NCI-H1048 (cell line): ENCODE measurements at regions not wholly inside any gene's neighbourhood (a gene's known extent, or its start where the extent isn't known, plus 50 kb on each side); places are given as distances from the start of the nearest gene placed in this dataset.

Source experiments
- DNase-seq: peaks from one replicate; lab custom pipeline; 2025; lab: John Stamatoyannopoulos, UW

- DNase-seq, result no peak
Observed at GRCh38 chr21:27314131-27314530, 347.2 kb upstream of the ADAMTS5 start.

GRCh38 chr21:27306791-27307775, 340.2 kb upstream of the ADAMTS5 start:
- DNase-seq, result no peak

- DNase-seq, result no peak
Observed at GRCh38 chr21:27306206-27306605, 339.3 kb upstream of the ADAMTS5 start.

GRCh38 chr21:27301220-27301619, 334.3 kb upstream of the ADAMTS5 start:
- DNase-seq, result no peak

GRCh38 chr21:27300770-27301169, 333.9 kb upstream of the ADAMTS5 start:
- no peak for DNase-seq

- DNase-seq, result no peak
Observed at GRCh38 chr21:27298465-27298864, 331.6 kb upstream of the ADAMTS5 start.

- DNase-seq, result no peak
Observed at GRCh38 chr21:27293239-27293638, 326.4 kb upstream of the ADAMTS5 start.

GRCh38 chr21:27292783-27293182, 325.9 kb upstream of the ADAMTS5 start:
- no peak for DNase-seq

- no peak for DNase-seq
Observed at GRCh38 chr21:27292229-27292628, 325.3 kb upstream of the ADAMTS5 start.

GRCh38 chr21:27291006-27291405, 324.1 kb upstream of the ADAMTS5 start:
- DNase-seq, result no peak

- DNase-seq, result no peak
Observed at GRCh38 chr21:27290028-27290427, 323.1 kb upstream of the ADAMTS5 start.

- DNase-seq, result no peak
Observed at GRCh38 chr21:27286760-27287159, 319.9 kb upstream of the ADAMTS5 start.

GRCh38 chr21:27277110-27277509, 310.2 kb upstream of the ADAMTS5 start:
- DNase-seq, result no peak

GRCh38 chr21:27275294-27275927, 308.5 kb upstream of the ADAMTS5 start:
- no peak for DNase-seq

GRCh38 chr21:27269644-27270043, 302.8 kb upstream of the ADAMTS5 start:
- no peak for DNase-seq

GRCh38 chr21:27268290-27268689, 301.4 kb upstream of the ADAMTS5 start:
- DNase-seq, result no peak

- DNase-seq, result no peak
Observed at GRCh38 chr21:27265949-27266348, 299.1 kb upstream of the ADAMTS5 start.

GRCh38 chr21:27265492-27265891, 298.6 kb upstream of the ADAMTS5 start:
- no peak for DNase-seq

GRCh38 chr21:27261676-27262075, 294.8 kb upstream of the ADAMTS5 start:
- DNase-seq, result no peak

- DNase-seq, result no peak
Observed at GRCh38 chr21:27260728-27261127, 293.8 kb upstream of the ADAMTS5 start.

GRCh38 chr21:27258742-27259448, 292.0 kb upstream of the ADAMTS5 start:
- no peak for DNase-seq

- DNase-seq, result no peak
Observed at GRCh38 chr21:27257908-27258556, 291.1 kb upstream of the ADAMTS5 start.
